ENCODE measurements at regions not wholly inside any gene's neighbourhood (a gene's known extent, or its start where the extent isn't known, plus 50 kb on each side); places are given as distances from the start of the nearest gene placed in this dataset.

GRCh38 chr19:28815257-28815656 is 397.7 kb downstream of the UQCRFS1 start:
- no peak for DNase-seq (ENCODE audit: low read depth)
- TF ChIP-seq CTCF (IDR thresholded peaks at IDR 0.05; ENCODE audit: insufficient read depth, low read depth, low read length, missing control alignments) = no peak
- no peak overlapping the region for H3K4me3 ChIP-seq (ENCODE audit: low read length)

- TF ChIP-seq CTCF (IDR thresholded peaks at IDR 0.05; ENCODE audit: insufficient read depth, low read depth, low read length, missing control alignments) = no peak
- H3K4me3 ChIP-seq (ENCODE audit: low read length) = no peak overlapping the region
- DNase-seq (ENCODE audit: low read depth) = no peak
Measured at GRCh38 chr19:28794301-28794700, 418.6 kb downstream of the UQCRFS1 start.

GRCh38 chr19:28793391-28794168 is 419.4 kb downstream of the UQCRFS1 start:
- no peak for DNase-seq (ENCODE audit: low read depth)
- no peak overlapping the region for H3K4me3 ChIP-seq (ENCODE audit: low read length)
- TF ChIP-seq CTCF (IDR thresholded peaks at IDR 0.05; ENCODE audit: insufficient read depth, low read depth, low read length, missing control alignments) = no peak

GRCh38 chr19:28785971-28786370 is 427.0 kb downstream of the UQCRFS1 start:
- TF ChIP-seq CTCF (IDR thresholded peaks at IDR 0.05; ENCODE audit: insufficient read depth, low read depth, low read length, missing control alignments) = no peak
- DNase-seq (ENCODE audit: low read depth) = no peak
- H3K4me3 ChIP-seq (ENCODE audit: low read length) = no peak overlapping the region

GRCh38 chr19:28764066-28764465 is 448.9 kb downstream of the UQCRFS1 start:
- no peak overlapping the region for H3K4me3 ChIP-seq (ENCODE audit: low read length)
- no peak for DNase-seq (ENCODE audit: low read depth)
- TF ChIP-seq CTCF (IDR thresholded peaks at IDR 0.05; ENCODE audit: insufficient read depth, low read depth, low read length, missing control alignments) = no peak

- no peak for TF ChIP-seq CTCF (IDR thresholded peaks at IDR 0.05; ENCODE audit: insufficient read depth, low read depth, low read length, missing control alignments)
- DNase-seq (ENCODE audit: low read depth) = no peak
- no peak overlapping the region for H3K4me3 ChIP-seq (ENCODE audit: low read length)
Measured at GRCh38 chr19:28746478-28746877, 466.5 kb downstream of the UQCRFS1 start.

GRCh38 chr19:28744943-28745342 is 468.0 kb downstream of the UQCRFS1 start:
- TF ChIP-seq CTCF (IDR thresholded peaks at IDR 0.05; ENCODE audit: insufficient read depth, low read depth, low read length, missing control alignments) = no peak

More at GRCh38 chr19:28744943-28745342, 468.0 kb downstream of the UQCRFS1 start:
- DNase-seq (ENCODE audit: low read depth) = no peak
- H3K4me3 ChIP-seq (ENCODE audit: low read length) = no peak overlapping the region

Measured in epithelial cell of esophagus (primary cell).